ENCODE measurements at regions not wholly inside any gene's neighbourhood (a gene's known extent, or its start where the extent isn't known, plus 50 kb on each side); places are given as distances from the start of the nearest gene placed in this dataset.

GRCh38 chr4:1478766-1479355 is 72.6 kb upstream of the NKX1-1 start:
- 55 to 71% (median 63%) methylated on average over 8 to 10 of the region's 10 CpGs for WGBS, 5 donors
- H3K36me3 ChIP-seq, result no peaks in the 10 kb centered on the region
- peak; percentile 55 for DNase-seq
- no peak overlapping the region for H3K27ac ChIP-seq
- TF ChIP-seq POLR2A (IDR thresholded peaks at IDR 0.05) (no peak), CTCF (IDR thresholded peaks at IDR 0.05 in 8 of 11, conservative IDR thresholded peaks at IDR 0.05 in 3 of 11) (no peak), POLR2AphosphoS5 (IDR thresholded peaks at IDR 0.05) (no peak)
- intact Hi-C loops (cut with DNase I; ENCODE audit: low total_unique reads), result no loop called here
- peaks cover 0 to 45% (median 36%) of the 10 kb centered on the region in 8 donors for H3K9me3 ChIP-seq
- H3K27me3 ChIP-seq (replicated peaks in 1 of 7), result peaks cover 0 to 19% (median 0%) of the 10 kb centered on the region in 7 donors
- H3K4me1 ChIP-seq, result no peaks in the 10 kb centered on the region
- H3K4me3 ChIP-seq, result no peak overlapping the region

GRCh38 chr4:1477045-1477840 is 71.0 kb upstream of the NKX1-1 start:
- TF ChIP-seq POLR2AphosphoS5 (IDR thresholded peaks at IDR 0.05) (no peak), POLR2A (IDR thresholded peaks at IDR 0.05) (no peak), CTCF (IDR thresholded peaks at IDR 0.05 in 8 of 11, conservative IDR thresholded peaks at IDR 0.05 in 3 of 11) (no peak)
- Histone ChIP-seq H3K4me3 (no peak overlapping the region), H3K36me3 (no peaks in the 10 kb centered on the region), H3K27ac (no peak overlapping the region), H3K27me3 (replicated peaks in 1 of 7) (peaks cover 0 to 35% (median 15%) of the 10 kb centered on the region in 7 donors), H3K9me3 (peaks cover 0 to 35% (median 30%) of the 10 kb centered on the region in 8 donors), H3K4me1 (peaks cover 0 to 4% (median under 1%) of the 10 kb centered on the region in 6 donors)
- 75 to 92% (median 87%) methylated on average over 9 to 18 of the region's 18 CpGs for WGBS, 5 donors
- intact Hi-C loops (cut with DNase I; ENCODE audit: low total_unique reads), result no loop called here
- peak; percentile 65 for DNase-seq

GRCh38 chr4:1476140-1476513 is 69.9 kb upstream of the NKX1-1 start:
- Histone ChIP-seq H3K4me1 (peaks cover 0 to 14% (median 6%) of the 10 kb centered on the region in 6 donors), H3K4me3 (no peak overlapping the region), H3K36me3 (no peaks in the 10 kb centered on the region), H3K9me3 (peaks cover 0 to 24% (median 19%) of the 10 kb centered on the region in 8 donors), H3K27me3 (replicated peaks in 1 of 7) (peaks cover 4 to 46% (median 26%) of the 10 kb centered on the region in 7 donors), H3K27ac (no peak overlapping the region)
- TF ChIP-seq POLR2A (IDR thresholded peaks at IDR 0.05) (no peak), CTCF (IDR thresholded peaks at IDR 0.05 in 8 of 11, conservative IDR thresholded peaks at IDR 0.05 in 3 of 11) (no peak), POLR2AphosphoS5 (IDR thresholded peaks at IDR 0.05) (no peak)
- WGBS, 5 donors, result 96 to 100% (median 98%) methylated on average over 2 of the region's 2 CpGs
- DNase-seq, result no peak
- intact Hi-C loops (cut with DNase I; ENCODE audit: low total_unique reads), result no loop called here
